WERI-Rb-1 (cell line): ENCODE measurements at regions not wholly inside any gene's neighbourhood (a gene's known extent, or its start where the extent isn't known, plus 50 kb on each side); places are given as distances from the start of the nearest gene placed in this dataset.

Experiments
- DNase-seq: peaks from one replicate; pipeline ENCODE4 v3.0.0-alpha.2; 2020
- H3K27ac ChIP-seq: fragments of 250-450 bp; sonication (Bioruptor Pico); 2 replicates; pipeline ENCODE4 v1.5.1; 2020; ENCODE audit warnings: mild to moderate bottlenecking, moderate library complexity
- H3K27me3 ChIP-seq: fragments of 250-450 bp; sonication (Bioruptor Pico); 2 replicates; pipeline ENCODE4 v1.5.1; 2021; ENCODE audit warnings: mild to moderate bottlenecking, low read depth, moderate library complexity; ENCODE audit not compliant: insufficient read depth, severe bottlenecking
- H3K36me3 ChIP-seq: fragments of 250-450 bp; sonication (Bioruptor Pico); 2 replicates; pipeline ENCODE4 v1.5.1; 2020; ENCODE audit warnings: mild to moderate bottlenecking, moderate library complexity
- H3K4me3 ChIP-seq: 2 replicates; pipeline ENCODE4 v1.5.1; 2011; ENCODE audit warnings: low read depth, mild to moderate bottlenecking, control low read depth, low read length
- H3K9me3 ChIP-seq: fragments of 250-450 bp; sonication (Bioruptor Pico); 2 replicates; pipeline ENCODE4 v1.5.1; 2021; ENCODE audit warnings: mild to moderate bottlenecking, moderate library complexity; ENCODE audit not compliant: severe bottlenecking
- TF ChIP-seq, protein P1 (sequence below): IDR thresholded peaks from 2 replicates; pipeline ENCODE4 v1.5.1; 2011; ENCODE audit warnings: low read depth, mild to moderate bottlenecking, control low read depth, inconsistent platforms, low read length

DNA sequence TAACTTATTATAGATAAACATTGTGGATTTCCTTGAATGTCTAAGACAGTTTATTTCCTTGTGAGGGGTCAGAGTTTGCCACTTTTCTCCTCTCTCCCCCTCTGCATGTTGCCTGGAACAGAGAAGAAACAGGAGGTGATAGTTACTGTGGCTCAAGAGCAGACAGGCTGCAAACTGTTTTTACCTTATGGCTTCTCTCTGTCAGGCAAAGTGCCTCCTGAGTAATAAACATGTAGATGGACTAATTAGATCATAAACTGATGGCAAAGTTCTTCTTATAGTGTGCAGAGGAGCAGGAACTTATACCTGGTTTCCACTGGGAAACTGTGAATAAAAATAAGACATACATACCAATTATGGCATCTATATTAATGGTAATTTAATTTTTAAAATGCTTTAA lies 133.1 kb upstream of the CDH12 start:
- Histone ChIP-seq H3K9me3 (no peaks in the 10 kb centered on the region), H3K27me3 (no peaks in the 10 kb centered on the region), H3K4me3 (no peak overlapping the region), H3K36me3 (no peaks in the 10 kb centered on the region), H3K27ac (no peak overlapping the region)
- TF ChIP-seq, protein P1, sequence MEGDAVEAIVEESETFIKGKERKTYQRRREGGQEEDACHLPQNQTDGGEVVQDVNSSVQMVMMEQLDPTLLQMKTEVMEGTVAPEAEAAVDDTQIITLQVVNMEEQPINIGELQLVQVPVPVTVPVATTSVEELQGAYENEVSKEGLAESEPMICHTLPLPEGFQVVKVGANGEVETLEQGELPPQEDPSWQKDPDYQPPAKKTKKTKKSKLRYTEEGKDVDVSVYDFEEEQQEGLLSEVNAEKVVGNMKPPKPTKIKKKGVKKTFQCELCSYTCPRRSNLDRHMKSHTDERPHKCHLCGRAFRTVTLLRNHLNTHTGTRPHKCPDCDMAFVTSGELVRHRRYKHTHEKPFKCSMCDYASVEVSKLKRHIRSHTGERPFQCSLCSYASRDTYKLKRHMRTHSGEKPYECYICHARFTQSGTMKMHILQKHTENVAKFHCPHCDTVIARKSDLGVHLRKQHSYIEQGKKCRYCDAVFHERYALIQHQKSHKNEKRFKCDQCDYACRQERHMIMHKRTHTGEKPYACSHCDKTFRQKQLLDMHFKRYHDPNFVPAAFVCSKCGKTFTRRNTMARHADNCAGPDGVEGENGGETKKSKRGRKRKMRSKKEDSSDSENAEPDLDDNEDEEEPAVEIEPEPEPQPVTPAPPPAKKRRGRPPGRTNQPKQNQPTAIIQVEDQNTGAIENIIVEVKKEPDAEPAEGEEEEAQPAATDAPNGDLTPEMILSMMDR = no peak
- no peak for DNase-seq

- no peak overlapping the region for H3K4me3 ChIP-seq
- no peak for DNase-seq
- no peak overlapping the region for H3K27ac ChIP-seq
- no peaks in the 10 kb centered on the region for H3K36me3 ChIP-seq
- TF ChIP-seq, protein P1 = no peak
- H3K9me3 ChIP-seq = no peaks in the 10 kb centered on the region
- no peaks in the 10 kb centered on the region for H3K27me3 ChIP-seq
Observed at GRCh38 chr5:22985446-22985845, 132.3 kb upstream of the CDH12 start.

GRCh38 chr5:22970956-22971618 lies 117.9 kb upstream of the CDH12 start:
- no peak overlapping the region for H3K4me3 ChIP-seq
- DNase-seq = no peak
- H3K36me3 ChIP-seq = no peaks in the 10 kb centered on the region
- peaks cover 5% of the 10 kb centered on the region for H3K9me3 ChIP-seq
- H3K27ac ChIP-seq = no peak overlapping the region
- no peaks in the 10 kb centered on the region for H3K27me3 ChIP-seq
- TF ChIP-seq, protein P1 = no peak

DNA sequence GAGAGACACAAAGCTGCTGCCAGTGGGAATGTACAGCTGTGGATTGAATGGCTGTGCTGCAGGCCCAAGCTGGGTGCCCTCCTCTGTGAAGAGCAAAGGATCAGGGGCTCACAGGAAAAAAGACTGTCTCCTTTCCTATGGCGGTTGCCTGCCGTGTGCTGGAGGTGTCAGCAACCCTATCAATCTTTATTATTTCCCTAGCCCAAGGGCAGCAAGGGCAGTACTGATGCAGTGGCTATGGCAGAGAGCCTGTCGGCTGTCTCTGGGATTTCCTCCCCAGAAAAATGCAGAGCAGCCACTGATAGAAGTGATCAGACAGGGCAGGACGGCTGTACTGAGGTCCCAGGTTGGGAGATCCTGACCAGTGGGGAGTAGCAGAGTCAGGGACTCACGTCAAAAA lies 117.3 kb upstream of the CDH12 start:
- TF ChIP-seq, protein P1 = no peak
- no peak for DNase-seq
- H3K27me3 ChIP-seq = no peaks in the 10 kb centered on the region
- peaks cover 5% of the 10 kb centered on the region for H3K9me3 ChIP-seq
- H3K36me3 ChIP-seq = no peaks in the 10 kb centered on the region
- no peak overlapping the region for H3K4me3 ChIP-seq
- H3K27ac ChIP-seq = no peak overlapping the region

- Histone ChIP-seq H3K36me3 (no peaks in the 10 kb centered on the region), H3K4me3 (no peak overlapping the region), H3K27ac (no peak overlapping the region), H3K27me3 (no peaks in the 10 kb centered on the region), H3K9me3 (peaks cover 5% of the 10 kb centered on the region)
- DNase-seq = no peak
- TF ChIP-seq, protein P1 = no peak
Observed at GRCh38 chr5:22968386-22968785, 115.2 kb upstream of the CDH12 start.

DNA sequence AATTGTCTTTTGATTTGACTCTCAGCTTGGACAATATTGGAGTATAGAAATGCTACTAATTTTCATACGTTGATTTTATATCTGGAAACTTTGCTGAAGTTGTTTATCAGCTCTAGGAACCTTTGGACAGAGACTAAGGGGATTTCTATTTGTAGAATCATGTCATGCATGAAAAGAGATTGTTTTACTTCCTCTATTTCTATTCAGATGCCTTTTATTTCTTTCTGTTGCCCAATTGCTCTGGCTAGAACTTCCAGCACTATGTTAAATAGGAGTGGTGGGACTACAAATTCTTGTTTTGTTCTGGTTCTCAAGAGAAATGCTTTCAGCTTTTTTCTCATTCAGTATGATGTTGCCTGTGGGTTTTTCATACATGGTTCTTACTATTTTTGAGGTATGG lies 112.8 kb upstream of the CDH12 start:
- Histone ChIP-seq H3K9me3 (peaks cover 5% of the 10 kb centered on the region), H3K4me3 (no peak overlapping the region), H3K36me3 (no peaks in the 10 kb centered on the region), H3K27ac (no peak overlapping the region), H3K27me3 (no peaks in the 10 kb centered on the region)
- TF ChIP-seq, protein P1 = no peak
- no peak for DNase-seq
